ENCODE measurements at regions not wholly inside any gene's neighbourhood (a gene's known extent, or its start where the extent isn't known, plus 50 kb on each side); places are given as distances from the start of the nearest gene placed in this dataset.
"Not testable (repeated sequence)": the region's sequence is repeated elsewhere in the genome, so short reads cannot be mapped to it uniquely, and the experiment has no call there.

GRCh38 chr10:133014416-133015210 lies 72.2 kb upstream of the CFAP46 start:
- H3K9me3 ChIP-seq (ENCODE audit: control insufficient read depth in 1 of 2, low read length in 2 of 2), result no peaks in the 10 kb centered on the region
- H3K27ac ChIP-seq (ENCODE audit: low read depth, low read length), result no peak overlapping the region
- H3K4me1 ChIP-seq (ENCODE audit: control insufficient read depth in 1 of 2, insufficient read depth in 2 of 2, low read length in 2 of 2), result no peaks in the 10 kb centered on the region
- no peaks in the 10 kb centered on the region for H3K27me3 ChIP-seq (ENCODE audit: control insufficient read depth in 1 of 2, insufficient read depth in 2 of 2, low read length in 2 of 2)
- H3K9ac ChIP-seq (ENCODE audit: low read depth in 1 of 2, low read length in 2 of 2), result no peak overlapping the region
- H3K4me3 ChIP-seq (ENCODE audit: low read depth in 1 of 2, low read length in 2 of 2), result no peak overlapping the region
- H3K36me3 ChIP-seq (ENCODE audit: control insufficient read depth in 1 of 2, insufficient read depth in 2 of 2, low read length in 2 of 2), result no peaks in the 10 kb centered on the region

DNA sequence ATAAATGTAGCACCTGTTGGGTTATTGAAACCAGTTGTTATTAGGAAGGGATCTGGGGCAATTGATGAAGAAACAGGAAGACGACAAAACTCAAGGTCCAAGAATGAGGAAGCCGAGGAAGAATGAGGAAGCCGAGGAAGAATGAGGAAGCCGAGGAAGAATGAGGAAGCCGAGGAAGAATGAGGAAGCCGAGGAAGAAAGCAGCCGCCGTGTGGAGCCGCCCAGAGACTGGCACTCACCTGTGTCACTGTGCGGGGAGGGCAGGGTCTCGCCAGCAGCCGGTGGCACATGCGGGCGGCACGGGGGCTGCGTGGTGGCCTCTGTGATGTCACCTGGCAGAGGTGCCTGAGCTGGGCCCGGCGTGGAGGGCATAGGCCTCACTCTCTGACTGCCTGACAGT lies 71.1 kb upstream of the CFAP46 start:
- Histone ChIP-seq H3K9me3 (ENCODE audit: control insufficient read depth in 1 of 2, low read length in 2 of 2) (no peaks in the 10 kb centered on the region), H3K4me1 (ENCODE audit: control insufficient read depth in 1 of 2, insufficient read depth in 2 of 2, low read length in 2 of 2) (peaks cover 0 to 7% of the 10 kb centered on the region in 2 donors), H3K9ac (ENCODE audit: low read depth in 1 of 2, low read length in 2 of 2) (no peak overlapping the region), H3K36me3 (ENCODE audit: control insufficient read depth in 1 of 2, insufficient read depth in 2 of 2, low read length in 2 of 2) (no peaks in the 10 kb centered on the region), H3K27ac (ENCODE audit: low read depth, low read length) (no peak overlapping the region), H3K4me3 (ENCODE audit: low read depth in 1 of 2, low read length in 2 of 2) (no peak overlapping the region), H3K27me3 (ENCODE audit: control insufficient read depth in 1 of 2, insufficient read depth in 2 of 2, low read length in 2 of 2) (no peaks in the 10 kb centered on the region)

- Histone ChIP-seq H3K4me1 (ENCODE audit: control insufficient read depth in 1 of 2, insufficient read depth in 2 of 2, low read length in 2 of 2) (peaks cover 0 to 7% of the 10 kb centered on the region in 2 donors), H3K9me3 (ENCODE audit: control insufficient read depth in 1 of 2, low read length in 2 of 2) (no peaks in the 10 kb centered on the region), H3K9ac (ENCODE audit: low read depth in 1 of 2, low read length in 2 of 2) (no peak overlapping the region), H3K36me3 (ENCODE audit: control insufficient read depth in 1 of 2, insufficient read depth in 2 of 2, low read length in 2 of 2) (no peaks in the 10 kb centered on the region), H3K4me3 (ENCODE audit: low read depth in 1 of 2, low read length in 2 of 2) (no peak overlapping the region), H3K27me3 (ENCODE audit: control insufficient read depth in 1 of 2, insufficient read depth in 2 of 2, low read length in 2 of 2) (no peaks in the 10 kb centered on the region), H3K27ac (ENCODE audit: low read depth, low read length) (no peak overlapping the region)
These were observed 70.4 kb upstream of the CFAP46 start for GRCh38 chr10:133012573-133013359.

- Histone ChIP-seq H3K36me3 (ENCODE audit: control insufficient read depth in 1 of 2, insufficient read depth in 2 of 2, low read length in 2 of 2) (no peaks in the 10 kb centered on the region), H3K9ac (ENCODE audit: low read depth in 1 of 2, low read length in 2 of 2) (no peak overlapping the region), H3K27ac (ENCODE audit: low read depth, low read length) (no peak overlapping the region), H3K4me3 (ENCODE audit: low read depth in 1 of 2, low read length in 2 of 2) (no peak overlapping the region), H3K9me3 (ENCODE audit: control insufficient read depth in 1 of 2, low read length in 2 of 2) (no peaks in the 10 kb centered on the region), H3K27me3 (ENCODE audit: control insufficient read depth in 1 of 2, insufficient read depth in 2 of 2, low read length in 2 of 2) (no peaks in the 10 kb centered on the region), H3K4me1 (ENCODE audit: control insufficient read depth in 1 of 2, insufficient read depth in 2 of 2, low read length in 2 of 2) (peaks cover 0 to 7% of the 10 kb centered on the region in 2 donors)
These were observed 69.5 kb upstream of the CFAP46 start for GRCh38 chr10:133011882-133012281.

DNA sequence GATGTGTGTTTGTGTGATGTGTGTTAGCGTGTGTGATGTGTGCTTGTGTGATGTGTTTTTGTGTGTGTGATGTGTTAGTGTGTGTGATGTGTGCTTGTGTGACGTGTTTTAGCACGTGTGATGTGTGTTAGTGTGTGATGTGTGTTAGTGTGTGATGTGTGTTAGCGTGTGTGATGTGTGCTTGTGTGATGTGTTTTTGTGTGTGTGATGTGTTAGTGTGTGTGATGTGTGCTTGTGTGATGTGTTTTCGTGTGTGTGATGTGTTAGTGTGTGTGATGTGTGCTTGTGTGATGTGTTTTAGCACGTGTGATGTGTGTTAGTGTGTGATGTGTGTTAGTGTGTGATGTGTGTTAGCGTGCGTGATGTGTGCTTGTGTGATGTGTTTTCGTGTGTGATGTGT lies 69.0 kb upstream of the CFAP46 start:
- not testable (repeated sequence) for H3K9ac ChIP-seq (ENCODE audit: low read depth in 1 of 2, low read length in 2 of 2); H3K9me3 ChIP-seq (ENCODE audit: control insufficient read depth in 1 of 2, low read length in 2 of 2); H3K4me1 ChIP-seq (ENCODE audit: control insufficient read depth in 1 of 2, insufficient read depth in 2 of 2, low read length in 2 of 2); H3K4me3 ChIP-seq (ENCODE audit: low read depth in 1 of 2, low read length in 2 of 2); H3K27ac ChIP-seq (ENCODE audit: low read depth, low read length); H3K36me3 ChIP-seq (ENCODE audit: control insufficient read depth in 1 of 2, insufficient read depth in 2 of 2, low read length in 2 of 2); H3K27me3 ChIP-seq (ENCODE audit: control insufficient read depth in 1 of 2, insufficient read depth in 2 of 2, low read length in 2 of 2)

DNA sequence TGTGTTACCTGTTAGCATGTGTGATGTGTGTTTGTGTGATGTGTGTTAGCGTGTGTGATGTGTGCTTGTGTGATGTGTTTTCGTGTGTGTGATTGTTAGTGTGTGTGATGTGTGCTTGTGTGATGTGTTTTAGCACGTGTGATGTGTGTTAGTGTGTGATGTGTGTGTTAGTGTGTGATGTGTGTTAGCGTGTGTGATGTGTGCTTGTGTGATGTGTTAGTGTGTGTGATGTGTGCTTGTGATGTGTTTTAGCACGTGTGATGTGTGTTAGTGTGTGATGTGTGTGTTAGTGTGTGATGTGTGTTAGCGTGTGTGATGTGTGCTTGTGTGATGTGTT lies 68.4 kb upstream of the CFAP46 start:
- not testable (repeated sequence) for H3K36me3 ChIP-seq (ENCODE audit: control insufficient read depth in 1 of 2, insufficient read depth in 2 of 2, low read length in 2 of 2); H3K9me3 ChIP-seq (ENCODE audit: control insufficient read depth in 1 of 2, low read length in 2 of 2); H3K4me1 ChIP-seq (ENCODE audit: control insufficient read depth in 1 of 2, insufficient read depth in 2 of 2, low read length in 2 of 2); H3K27me3 ChIP-seq (ENCODE audit: control insufficient read depth in 1 of 2, insufficient read depth in 2 of 2, low read length in 2 of 2); H3K4me3 ChIP-seq (ENCODE audit: low read depth in 1 of 2, low read length in 2 of 2); H3K9ac ChIP-seq (ENCODE audit: low read depth in 1 of 2, low read length in 2 of 2); H3K27ac ChIP-seq (ENCODE audit: low read depth, low read length)

DNA sequence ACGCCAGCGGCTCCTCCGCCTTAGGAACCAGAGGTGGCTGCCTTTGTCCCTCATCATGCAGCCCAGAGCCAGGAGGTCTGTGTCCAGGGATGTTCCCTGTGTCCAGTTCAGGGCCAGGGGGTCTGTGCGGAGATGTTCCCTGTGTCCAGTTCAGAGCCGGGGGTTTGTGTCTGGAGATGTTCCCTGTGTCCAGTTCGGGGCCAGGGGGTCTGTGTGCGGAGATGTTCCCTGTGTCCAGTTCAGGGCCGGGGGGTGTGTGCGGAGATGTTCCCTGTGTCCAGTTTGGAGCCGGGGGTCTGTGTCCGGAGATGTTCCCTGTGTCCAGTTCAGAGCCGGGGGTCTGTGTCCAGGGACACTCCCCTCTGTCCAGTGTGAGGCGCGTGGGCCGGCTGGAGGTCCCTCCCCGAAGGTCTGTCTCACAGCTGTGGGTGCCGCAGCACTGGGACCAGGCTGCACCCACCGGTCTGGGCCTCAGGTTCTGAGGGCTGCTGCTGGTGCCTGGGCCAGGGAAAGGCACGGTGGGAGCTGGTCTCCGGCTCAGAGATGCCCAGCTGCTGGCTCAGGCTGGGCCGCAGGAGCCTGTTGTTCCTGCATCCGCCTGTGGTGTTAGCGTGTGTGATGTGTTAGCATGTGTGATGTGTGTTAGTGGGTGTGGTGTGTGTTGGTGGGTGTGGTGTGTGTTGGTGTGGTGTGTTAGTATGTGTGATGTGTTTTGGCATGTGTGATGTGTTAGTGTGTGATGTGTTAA lies 67.9 kb upstream of the CFAP46 start:
- Histone ChIP-seq H3K9ac (ENCODE audit: low read depth in 1 of 2, low read length in 2 of 2) (no peak overlapping the region), H3K27ac (ENCODE audit: low read depth, low read length) (no peak overlapping the region), H3K36me3 (ENCODE audit: control insufficient read depth in 1 of 2, insufficient read depth in 2 of 2, low read length in 2 of 2) (no peaks in the 10 kb centered on the region), H3K4me1 (ENCODE audit: control insufficient read depth in 1 of 2, insufficient read depth in 2 of 2, low read length in 2 of 2) (peaks cover 0 to 7% of the 10 kb centered on the region in 2 donors), H3K27me3 (ENCODE audit: control insufficient read depth in 1 of 2, insufficient read depth in 2 of 2, low read length in 2 of 2) (peaks cover 0 to 3% of the 10 kb centered on the region in 2 donors), H3K9me3 (ENCODE audit: control insufficient read depth in 1 of 2, low read length in 2 of 2) (no peaks in the 10 kb centered on the region), H3K4me3 (ENCODE audit: low read depth in 1 of 2, low read length in 2 of 2) (no peak overlapping the region)

GRCh38 chr10:133009218-133009950 lies 67.0 kb upstream of the CFAP46 start:
- Histone ChIP-seq H3K4me3 (ENCODE audit: low read depth in 1 of 2, low read length in 2 of 2) (peak overlapping the region in 1 of 2 donors; percentile 21), H3K36me3 (ENCODE audit: control insufficient read depth in 1 of 2, insufficient read depth in 2 of 2, low read length in 2 of 2) (no peaks in the 10 kb centered on the region), H3K27ac (ENCODE audit: low read depth, low read length) (no peak overlapping the region), H3K9me3 (ENCODE audit: control insufficient read depth in 1 of 2, low read length in 2 of 2) (no peaks in the 10 kb centered on the region), H3K9ac (ENCODE audit: low read depth in 1 of 2, low read length in 2 of 2) (no peak overlapping the region), H3K27me3 (ENCODE audit: control insufficient read depth in 1 of 2, insufficient read depth in 2 of 2, low read length in 2 of 2) (peaks cover 0 to 4% of the 10 kb centered on the region in 2 donors), H3K4me1 (ENCODE audit: control insufficient read depth in 1 of 2, insufficient read depth in 2 of 2, low read length in 2 of 2) (peaks cover 0 to 7% of the 10 kb centered on the region in 2 donors)

DNA sequence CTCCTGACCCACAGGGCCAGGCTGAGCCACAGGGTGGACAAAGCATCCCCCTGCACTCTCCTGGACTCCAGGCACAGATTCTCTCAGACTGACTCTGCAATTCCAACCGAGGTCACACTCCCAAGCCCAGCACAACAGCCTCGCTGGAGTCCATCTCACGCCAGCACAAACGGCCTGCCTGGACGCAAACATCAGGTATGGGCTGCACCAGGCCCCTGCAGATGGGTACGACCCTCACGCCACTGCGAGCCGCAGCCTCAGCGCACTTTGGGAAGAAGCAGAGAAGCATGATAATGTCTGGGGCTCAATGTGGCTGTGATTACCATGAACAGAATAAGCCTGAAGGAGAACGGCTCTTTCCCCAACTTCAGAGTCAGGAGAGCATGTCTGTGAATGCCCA lies 66.4 kb upstream of the CFAP46 start:
- H3K36me3 ChIP-seq (ENCODE audit: control insufficient read depth in 1 of 2, insufficient read depth in 2 of 2, low read length in 2 of 2), result no peaks in the 10 kb centered on the region
- no peaks in the 10 kb centered on the region for H3K9me3 ChIP-seq (ENCODE audit: control insufficient read depth in 1 of 2, low read length in 2 of 2)
- peaks cover 0 to 4% of the 10 kb centered on the region in 2 donors for H3K27me3 ChIP-seq (ENCODE audit: control insufficient read depth in 1 of 2, insufficient read depth in 2 of 2, low read length in 2 of 2)
- peaks cover 0 to 7% of the 10 kb centered on the region in 2 donors for H3K4me1 ChIP-seq (ENCODE audit: control insufficient read depth in 1 of 2, insufficient read depth in 2 of 2, low read length in 2 of 2)
- no peak overlapping the region for H3K9ac ChIP-seq (ENCODE audit: low read depth in 1 of 2, low read length in 2 of 2)
- H3K4me3 ChIP-seq (ENCODE audit: low read depth in 1 of 2, low read length in 2 of 2), result no peak overlapping the region
- H3K27ac ChIP-seq (ENCODE audit: low read depth, low read length), result no peak overlapping the region
